Activated T-cell treated with anti-CD3 and anti-CD28 coated beads, Interleukin-2, amount 50 U/mL, for 1 hour (primary cell): ENCODE measurements at regions not wholly inside any gene's neighbourhood (a gene's known extent, or its start where the extent isn't known, plus 50 kb on each side); places are given as distances from the start of the nearest gene placed in this dataset.

Source experiments
- DNase-seq: peaks from one replicate; pipeline ENCODE4 v3.0.0-alpha.2; 2020

GRCh38 chr15:81569286-81570080 lies 195.5 kb upstream of the TMC3 start:
- no peak for DNase-seq

- no peak for DNase-seq
These were observed 193.9 kb upstream of the TMC3 start for GRCh38 chr15:81567924-81568323.

GRCh38 chr15:81562986-81563385 lies 189.0 kb upstream of the TMC3 start:
- no peak for DNase-seq

DNA sequence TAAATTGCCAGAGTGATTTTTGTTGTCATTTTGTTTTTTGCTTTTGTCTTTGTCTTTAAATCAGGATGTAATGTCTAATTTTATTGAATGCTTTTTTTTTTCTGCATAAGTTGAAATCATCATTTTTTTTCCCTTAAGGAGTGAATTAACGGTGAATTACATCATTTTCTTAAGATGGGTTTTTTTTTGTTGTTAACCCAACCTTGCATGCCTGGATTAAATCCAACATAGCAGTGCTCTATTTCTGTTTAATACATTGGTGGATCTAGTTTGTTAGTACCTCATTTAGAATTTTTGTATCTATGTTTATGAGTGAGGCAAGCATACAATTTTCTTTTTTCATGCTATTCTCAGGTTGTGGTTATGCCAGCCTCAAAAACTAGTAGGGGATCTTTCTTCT lies 186.4 kb upstream of the TMC3 start:
- DNase-seq: no peak

DNA sequence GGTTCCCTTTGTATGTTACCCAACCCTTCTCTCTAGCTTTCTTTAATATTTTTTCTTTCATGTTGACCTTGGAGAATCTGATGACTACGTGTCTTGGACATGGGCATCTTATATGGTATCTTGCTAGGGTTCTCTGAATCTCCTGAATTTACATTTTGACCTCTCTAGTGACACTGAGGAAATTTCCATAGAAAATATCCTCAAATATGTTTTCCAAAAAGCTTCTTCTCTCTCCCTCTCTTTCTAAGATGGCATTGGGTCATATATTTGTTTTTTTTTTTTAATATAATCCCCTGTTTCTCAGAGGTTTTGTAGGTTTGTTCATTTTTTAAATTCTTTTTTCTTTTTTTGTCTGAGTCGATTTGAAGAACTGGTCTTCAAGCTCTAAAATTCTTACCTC lies 184.0 kb upstream of the TMC3 start:
- DNase-seq: no peak

DNA sequence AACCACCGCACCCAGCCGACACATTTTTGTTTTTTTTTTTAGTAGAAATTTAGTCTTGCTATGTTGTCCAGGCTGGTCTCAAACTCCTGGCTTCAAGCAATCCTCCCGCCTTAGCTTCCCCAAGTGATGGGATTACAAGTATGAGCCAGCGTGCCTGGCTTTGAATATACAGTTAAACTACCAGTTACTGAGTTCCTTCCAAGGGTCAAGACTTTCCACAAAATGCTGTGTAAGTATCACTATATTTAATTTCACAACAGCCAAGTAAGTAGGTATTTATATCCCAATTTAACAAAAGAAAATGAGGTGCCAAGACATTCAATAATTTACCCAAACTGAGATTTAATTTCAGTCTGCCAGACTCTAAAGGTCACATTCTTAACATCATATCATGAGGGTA lies 181.3 kb upstream of the TMC3 start:
- no peak for DNase-seq

- no peak for DNase-seq
These were observed 174.5 kb upstream of the TMC3 start for GRCh38 chr15:81548365-81549130.

DNA sequence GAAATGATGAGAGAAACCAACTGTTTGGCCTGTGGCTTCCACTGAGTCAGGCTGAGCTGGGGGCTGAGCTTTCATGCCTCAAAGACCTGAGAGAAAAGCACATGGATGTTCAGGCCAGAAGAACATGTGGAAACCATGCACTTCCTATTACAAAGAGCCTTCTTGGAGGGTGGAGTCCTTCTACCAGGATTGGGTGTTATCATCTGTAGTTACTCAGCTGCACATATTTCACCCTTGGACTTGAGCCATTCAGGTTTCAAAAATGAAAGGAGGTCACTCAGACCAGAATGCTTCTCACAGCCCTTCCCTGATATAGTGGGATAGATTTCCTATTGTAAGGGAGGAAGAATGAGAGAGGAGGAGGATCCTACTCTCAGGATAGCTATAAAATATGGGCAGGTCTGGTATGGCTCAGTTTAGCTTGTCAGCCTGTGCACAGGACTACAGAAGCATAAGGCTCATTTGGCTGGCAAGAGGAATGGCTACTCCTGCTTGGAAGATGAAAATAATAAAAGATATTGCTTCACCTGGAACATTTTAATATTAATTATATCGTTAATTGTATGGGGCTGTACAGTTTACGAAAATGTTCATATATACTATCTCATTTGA lies 173.6 kb upstream of the TMC3 start:
- DNase-seq: no peak

DNA sequence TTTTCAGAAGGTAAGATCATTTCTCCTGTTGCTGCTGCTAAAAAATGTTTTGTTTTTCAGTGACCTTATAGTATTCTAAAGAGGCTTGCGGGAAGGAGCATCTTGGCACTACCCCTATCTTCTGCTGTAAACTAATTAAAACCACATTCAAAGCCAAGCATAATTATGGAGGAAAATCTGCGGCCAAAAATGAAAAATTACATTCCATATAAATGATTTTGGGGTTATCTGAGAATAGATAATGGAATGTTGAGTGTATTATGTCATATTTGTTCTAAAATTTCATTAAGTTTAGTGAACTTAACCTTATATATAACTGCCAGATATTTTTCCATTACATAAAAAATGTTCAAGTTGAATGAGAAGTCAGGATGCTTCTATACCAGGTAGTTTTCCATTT lies 170.4 kb upstream of the TMC3 start:
- no peak for DNase-seq

DNA sequence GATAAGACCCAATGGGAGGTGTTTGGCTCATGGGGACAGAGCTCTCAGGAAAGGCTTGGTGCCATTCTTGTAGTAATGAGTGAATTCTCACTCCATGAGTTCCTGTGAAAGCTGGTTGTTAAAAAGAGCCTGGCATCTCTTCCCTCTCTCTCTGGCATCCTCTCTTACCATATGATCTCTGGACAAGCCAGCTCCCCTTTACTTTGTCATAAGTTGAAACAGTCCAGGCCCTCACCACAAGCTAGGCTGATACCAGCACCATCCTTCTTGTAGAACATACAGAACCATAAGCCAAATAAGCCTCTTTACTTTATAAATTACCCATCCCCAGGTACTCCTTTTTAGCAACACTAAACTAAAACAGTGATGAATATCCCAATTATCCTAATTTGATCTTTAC lies 166.9 kb upstream of the TMC3 start:
- DNase-seq: no peak

DNA sequence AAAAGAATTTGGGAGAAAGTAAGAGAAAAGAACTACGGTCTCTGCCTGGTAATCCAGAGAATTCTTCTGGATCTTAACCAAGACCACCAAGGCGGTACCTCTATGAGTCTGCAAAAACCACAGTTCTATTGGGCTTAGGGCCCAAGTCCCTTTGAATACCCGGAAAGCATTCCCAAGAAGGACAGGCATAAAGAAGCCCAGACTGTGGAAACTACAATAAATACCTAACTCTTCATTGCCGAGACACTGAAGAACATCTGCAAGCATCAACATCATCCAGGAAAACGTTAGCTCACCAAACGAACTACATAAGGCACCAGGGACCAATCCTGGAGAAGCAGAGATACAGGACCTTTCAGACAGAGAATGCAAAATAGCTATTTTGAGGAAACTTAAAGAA lies 162.3 kb upstream of the TMC3 start:
- no peak for DNase-seq

- DNase-seq: no peak
These were observed 160.1 kb upstream of the TMC3 start for GRCh38 chr15:81534124-81534523.

DNA sequence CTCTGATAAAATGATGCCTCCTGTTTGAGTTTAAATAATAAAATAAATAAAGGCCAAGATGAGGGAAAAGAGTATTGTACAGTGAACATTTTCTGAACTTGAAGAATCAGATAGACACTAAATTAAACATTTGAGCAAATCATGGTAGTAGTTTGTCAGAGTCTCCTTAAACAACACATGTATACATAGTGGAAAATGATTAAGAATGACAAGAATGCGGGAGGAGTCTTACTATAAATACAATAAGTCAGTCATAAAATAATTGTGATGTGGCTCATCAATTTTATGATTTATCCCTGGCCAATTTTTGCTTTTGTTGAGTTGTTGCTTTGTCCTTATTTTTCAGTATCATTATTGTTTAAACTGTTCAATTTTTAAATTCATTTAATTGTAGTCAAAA lies 158.0 kb upstream of the TMC3 start:
- no peak for DNase-seq

DNA sequence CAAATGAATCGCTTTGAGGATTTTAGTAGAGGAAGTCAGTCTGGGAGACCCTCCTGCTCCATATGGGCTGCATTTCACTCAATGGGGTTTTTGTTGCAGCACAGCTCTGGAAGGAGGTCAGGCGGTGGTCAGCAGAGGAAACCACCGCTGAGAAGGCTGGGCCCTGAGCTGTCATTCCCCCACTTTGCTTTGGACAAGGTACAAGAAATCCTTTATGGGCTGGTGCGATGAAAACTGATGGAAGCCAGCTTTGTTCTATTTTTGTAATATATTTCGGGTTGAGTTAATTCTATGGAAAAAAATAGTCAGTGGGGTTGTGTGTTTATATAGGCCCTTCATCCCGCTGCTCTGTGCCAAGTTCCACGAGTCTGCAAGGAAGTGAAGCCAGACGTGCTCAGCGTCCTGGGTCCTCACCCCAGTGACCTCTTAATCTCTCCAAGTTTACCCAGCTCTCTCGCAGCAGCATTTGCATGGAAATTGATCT lies 157.1 kb upstream of the TMC3 start:
- no peak for DNase-seq

DNA sequence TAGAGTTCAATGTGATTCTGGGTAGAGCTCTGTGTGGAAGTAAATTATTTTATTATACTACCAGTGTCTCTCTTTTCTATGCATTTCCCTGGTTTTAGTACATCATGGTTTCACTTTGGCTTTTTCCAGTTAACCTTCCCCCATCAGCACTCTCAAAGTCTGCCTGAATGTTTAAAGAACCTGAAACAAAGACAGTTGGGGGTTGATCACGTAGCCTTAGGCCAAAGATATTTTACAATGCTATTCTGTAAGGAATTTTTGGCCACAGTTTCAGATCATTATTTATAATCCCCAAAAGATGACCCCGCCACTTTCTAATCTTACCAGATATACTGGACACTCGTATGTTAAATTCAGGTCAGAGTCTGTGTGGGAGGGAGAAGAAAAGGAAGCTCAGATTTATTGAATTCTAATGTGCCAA lies 156.3 kb upstream of the TMC3 start:
- no peak for DNase-seq

DNA sequence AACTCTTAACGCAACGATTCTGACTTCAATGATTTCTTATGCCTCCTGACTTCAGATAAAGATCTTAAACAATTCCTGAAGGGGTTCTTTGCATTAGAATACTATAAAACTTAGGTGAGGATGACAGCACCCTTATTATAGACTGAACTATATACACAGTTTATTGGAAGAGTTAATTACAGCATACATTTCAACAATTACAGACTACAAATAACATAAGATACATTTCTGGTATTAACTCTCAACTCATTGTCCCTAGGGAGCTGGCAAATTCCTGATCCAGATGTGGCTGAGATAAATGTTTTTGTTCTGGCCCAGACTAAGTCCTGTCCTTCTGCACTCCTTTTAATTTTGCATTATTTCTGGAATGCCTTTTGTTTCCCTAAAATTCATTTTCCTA lies 155.5 kb upstream of the TMC3 start:
- no peak for DNase-seq

- no peak for DNase-seq
These were observed 152.0 kb upstream of the TMC3 start for GRCh38 chr15:81526029-81526428.

DNA sequence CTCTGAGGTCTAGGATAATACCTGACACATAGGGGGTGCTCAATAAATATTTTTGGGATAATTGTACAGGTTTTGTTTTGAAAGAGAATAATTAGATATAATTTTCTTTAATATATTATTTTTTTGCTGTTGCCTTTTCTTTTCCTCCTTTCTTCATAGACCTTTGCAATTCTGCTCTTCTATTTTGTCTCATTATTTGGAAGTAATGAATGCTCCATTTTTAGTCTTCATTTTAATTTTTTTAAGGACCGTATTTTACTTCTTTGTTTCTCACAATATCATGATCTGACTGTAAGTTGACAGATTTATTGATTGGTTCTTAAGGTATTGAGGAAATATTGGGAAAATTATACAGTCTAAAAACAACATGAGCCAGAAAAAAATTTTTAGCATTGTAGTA lies 150.5 kb upstream of the TMC3 start:
- no peak for DNase-seq

GRCh38 chr15:81523867-81524266 lies 149.9 kb upstream of the TMC3 start:
- no peak for DNase-seq

- DNase-seq: no peak
These were observed 146.5 kb upstream of the TMC3 start for GRCh38 chr15:81520480-81520879.

DNA sequence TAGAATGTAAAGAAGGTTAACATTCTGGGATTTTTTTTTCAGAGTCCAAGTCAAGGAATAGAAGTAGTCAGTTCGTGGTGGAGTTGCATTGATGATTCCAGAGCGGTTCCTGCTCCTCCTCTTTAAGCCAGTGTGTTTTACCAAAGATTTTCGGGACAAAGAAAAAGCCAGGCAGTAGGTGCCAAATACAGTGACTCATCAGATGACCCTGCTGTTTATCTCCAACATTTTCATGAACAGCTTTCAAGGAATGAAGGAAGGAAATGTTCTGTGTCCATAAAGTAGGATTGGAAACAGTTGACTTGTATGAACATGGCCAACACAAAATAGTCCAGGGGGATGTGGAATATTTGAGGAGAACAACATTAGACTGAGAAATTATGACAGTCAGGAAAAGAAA lies 142.4 kb upstream of the TMC3 start:
- DNase-seq: no peak

- no peak for DNase-seq
These were observed 142.0 kb upstream of the TMC3 start for GRCh38 chr15:81516012-81516411.

- DNase-seq: no peak
These were observed 140.7 kb upstream of the TMC3 start for GRCh38 chr15:81514725-81515124.

- DNase-seq: no peak
These were observed 137.1 kb upstream of the TMC3 start for GRCh38 chr15:81511138-81511537.
